SK-N-SH (cell line): ENCODE measurements at regions not wholly inside any gene's neighbourhood (a gene's known extent, or its start where the extent isn't known, plus 50 kb on each side); places are given as distances from the start of the nearest gene placed in this dataset.

ENCODE experiments used
- CTCF ChIA-PET: fragments of 300-600, 350-600 bp; formaldehyde crosslinking; extraction: SDS; loops from one replicate; lab custom pipeline; 2021; lab: Yijun Ruan, JAX
- POLR2A ChIA-PET: fragments of 350-600 bp; sonication (Branson Sonifier 250); formaldehyde crosslinking; extraction: SDS; loops from one replicate; lab custom pipeline; 2020; ENCODE audit warnings: antibody characterized with exemption, inconsistent platforms; lab: Yijun Ruan, JAX
- DNase-seq: peaks from one replicate; pipeline ENCODE4 v3.0.0; 2012
- H2AFZ ChIP-seq: fragments of 200-600 bp; sonication (generic); 2 replicates; pipeline ENCODE4 v1.8.1; 2016; ENCODE audit warnings: antibody characterized with exemption, mild to moderate bottlenecking, low read depth
- H3F3A ChIP-seq: fragments of 200-600 bp; sonication (generic); replicated peaks from 2 replicates; pipeline ENCODE3; 2016; ENCODE audit warnings: antibody characterized with exemption, mild to moderate bottlenecking; ENCODE audit not compliant: insufficient read depth
- H3K27ac ChIP-seq, 2 experiments: fragments of 200-500 bp in 1 of 2; fragments of 200-600 bp in 1 of 2; sonication (Bioruptor generic) in 1 of 2; sonication (generic), shearing (Covaris generic) in 1 of 2; 2 replicates each; pipeline versions ENCODE4 v1.5.1 to v1.6.1; 2014 to 2016; ENCODE audit warnings: low read depth in 2 of 2, inconsistent platforms in 1 of 2, low read length in 1 of 2, mild to moderate bottlenecking in 1 of 2, mixed read lengths in 1 of 2
- H3K27me3 ChIP-seq: fragments of 200-600 bp; sonication (generic), shearing (Covaris generic); 2 replicates; pipeline ENCODE4 v1.6.1; 2016; ENCODE audit warnings: mixed run types; ENCODE audit not compliant: insufficient read depth
- H3K36me3 ChIP-seq, 2 experiments: fragments of 200-500 bp in 1 of 2; fragments of 200-600 bp in 1 of 2; sonication (Bioruptor generic) in 1 of 2; sonication (generic) in 1 of 2; replicated peaks in 1 of 2; 2 replicates each; pipeline versions ENCODE3 to v1.5.1; 2014 to 2016; ENCODE audit warnings: low read length in 1 of 2, mild to moderate bottlenecking in 1 of 2; ENCODE audit not compliant: insufficient read depth in 2 of 2, control insufficient read depth in 1 of 2
- H3K4me1 ChIP-seq, 2 experiments: fragments of 200-500 bp in 1 of 2; fragments of 200-600 bp in 1 of 2; sonication (Bioruptor generic) in 1 of 2; sonication (generic), shearing (Covaris generic) in 1 of 2; 2 replicates each; pipeline versions ENCODE4 v1.5.1 to v1.6.1; 2014 to 2016; ENCODE audit warnings: low read depth in 1 of 2, low read length in 1 of 2, mixed run types in 1 of 2; ENCODE audit not compliant: insufficient read depth in 2 of 2, control insufficient read depth in 1 of 2
- H3K4me2 ChIP-seq: fragments of 200-600 bp; sonication (generic), shearing (Covaris generic); 2 replicates; pipeline ENCODE4 v1.6.1; 2017; ENCODE audit warnings: mixed run types
- H3K4me3 ChIP-seq, 2 experiments: fragments of 200-500 bp in 1 of 2; fragments of 200-600 bp in 1 of 2; sonication (Bioruptor generic) in 1 of 2; sonication (generic), shearing (Covaris generic) in 1 of 2; 2 replicates each; pipeline versions ENCODE4 v1.5.1 to v1.8.1; 2014 to 2016; ENCODE audit warnings: low read depth in 2 of 2, inconsistent platforms in 1 of 2, low read length in 1 of 2, mild to moderate bottlenecking in 1 of 2, mixed read lengths in 1 of 2, moderate library complexity in 1 of 2
- H3K79me2 ChIP-seq: fragments of 200-600 bp; sonication (generic); 2 replicates; pipeline ENCODE4 v1.8.1; 2017; ENCODE audit warnings: mild to moderate bottlenecking; ENCODE audit not compliant: insufficient read depth
- H3K9ac ChIP-seq: fragments of 200-600 bp; sonication (generic); 2 replicates; pipeline ENCODE4 v1.6.1; 2017; ENCODE audit warnings: mixed run types
- H3K9me2 ChIP-seq: fragments of 200-600 bp; sonication (generic); 2 replicates; pipeline ENCODE4 v1.6.1; 2017; ENCODE audit warnings: mixed run types
- H3K9me3 ChIP-seq: fragments of 200-600 bp; sonication (generic); 2 replicates; pipeline ENCODE4 v1.6.1; 2017; ENCODE audit warnings: mixed run types, mild to moderate bottlenecking, moderate library complexity
- H4K20me1 ChIP-seq: fragments of 200-600 bp; sonication (generic); 2 replicates; pipeline ENCODE4 v1.6.1; 2017; ENCODE audit warnings: mild to moderate bottlenecking, mixed run types; ENCODE audit not compliant: insufficient read depth
- CHD2 ChIP-seq: fragments of 150-350 bp; IDR thresholded peaks from 2 replicates; pipeline ENCODE4 v1.6.1; 2018; ENCODE audit warnings: low read length; ENCODE audit not compliant: partially characterized antibody
- EZH2phosphoT487 ChIP-seq: fragments of 200-600 bp; sonication (generic); IDR thresholded peaks from 2 replicates; pipeline ENCODE4 v1.6.1; 2017; ENCODE audit warnings: low read depth, mixed run types, mild to moderate bottlenecking, antibody characterized with exemption, moderate library complexity, borderline replicate concordance
- GATA2 ChIP-seq: sonication (generic); formaldehyde crosslinking; IDR thresholded peaks from 2 replicates; pipeline ENCODE4 v1.5.0; 2020; ENCODE audit warnings: mild to moderate bottlenecking, missing genetic modification reagents
- NFIC ChIP-seq: IDR thresholded peaks from 2 replicates; pipeline ENCODE4 v1.4.0; 2012; ENCODE audit warnings: borderline replicate concordance
- NRF1 ChIP-seq: IDR thresholded peaks from 2 replicates; pipeline ENCODE4 v1.6.1; 2012; ENCODE audit warnings: low read depth, mild to moderate bottlenecking, low read length
- POLR2AphosphoS5 ChIP-seq: IDR thresholded peaks from 2 replicates; pipeline ENCODE4 v1.6.1; 2012; ENCODE audit warnings: low read depth, low read length
- RCOR1 ChIP-seq: fragments of 150-350 bp; IDR thresholded peaks from 2 replicates; pipeline ENCODE4 v1.6.1; 2017; ENCODE audit warnings: antibody characterized with exemption, low read length
- RXRA ChIP-seq: IDR thresholded peaks from 2 replicates; pipeline ENCODE4 v1.4.0; 2012; ENCODE audit warnings: low read depth, mild to moderate bottlenecking, borderline replicate concordance
- SMC3 ChIP-seq: IDR thresholded peaks from 2 replicates; pipeline ENCODE4 v1.6.1; 2012; ENCODE audit warnings: low read depth, low read length, improper control_type of control experiment
- TEAD4 ChIP-seq: IDR thresholded peaks from 2 replicates; pipeline ENCODE4 v1.4.0; 2012; ENCODE audit warnings: mild to moderate bottlenecking, borderline replicate concordance; ENCODE audit not compliant: insufficient read depth
- YY1 ChIP-seq: IDR thresholded peaks from 2 replicates; pipeline ENCODE4 v1.4.0; 2012; ENCODE audit warnings: low read depth, mild to moderate bottlenecking
- WGBS: methylation state at CpG from one replicate; pipeline ENCODE4 v1.1.6; 2017; ENCODE audit warnings: low lambda C conversion rate; 5-methylcytosine and 5-hydroxymethylcytosine counted together
- TF ChIP-seq, protein P1 (sequence below): IDR thresholded peaks from 2 replicates; pipeline ENCODE4 v1.4.0; 2012; ENCODE audit warnings: low read depth
- TF ChIP-seq, protein P2 (sequence below): IDR thresholded peaks from 2 replicates; pipeline ENCODE4 v1.4.0; 2012; ENCODE audit warnings: low read depth, borderline replicate concordance
- TF ChIP-seq, protein P3 (sequence below): IDR thresholded peaks from 2 replicates; pipeline ENCODE4 v1.6.1; 2012; ENCODE audit warnings: mild to moderate bottlenecking, low read depth, low read length, moderate library complexity
- TF ChIP-seq, protein P4 (sequence below): IDR thresholded peaks from 2 replicates; pipeline ENCODE4; 2012

DNA sequence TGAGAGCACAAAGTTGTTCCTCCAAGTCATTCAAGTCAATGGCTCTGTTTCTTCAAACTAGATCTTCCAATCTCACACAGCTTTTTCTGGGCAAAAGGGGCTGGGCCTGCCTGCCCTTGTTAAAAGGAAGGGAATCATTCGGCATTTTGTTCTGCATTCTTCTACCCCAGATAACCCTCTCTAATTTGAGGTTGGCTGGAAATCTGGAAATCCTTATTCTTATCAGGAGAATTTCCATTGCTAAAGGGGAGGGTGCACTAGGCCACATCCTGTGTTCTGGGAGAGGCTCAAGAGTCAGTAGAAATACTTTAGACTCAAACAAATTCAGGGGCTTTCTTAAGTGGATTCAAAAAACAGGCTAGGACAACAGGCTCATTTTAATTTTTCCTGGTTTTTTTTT, 384.7 kb upstream of the ZNF462 start:
- CTCF ChIA-PET = no interaction called here
- Histone ChIP-seq H2AFZ (no peak overlapping the region), H3K27me3 (no peaks in the 10 kb centered on the region), H3F3A (no peaks in the 10 kb centered on the region), H3K4me3 (no peak overlapping the region), H3K9ac (no peak overlapping the region), H3K9me2 (no peaks in the 10 kb centered on the region), H3K9me3 (no peaks in the 10 kb centered on the region), H3K36me3 (no peaks in the 10 kb centered on the region), H3K79me2 (no peaks in the 10 kb centered on the region), H3K27ac (no peak overlapping the region), H4K20me1 (no peaks in the 10 kb centered on the region), H3K4me2 (no peak overlapping the region), H3K4me1 (peaks cover 0 to 5% of the 10 kb centered on the region in 2 experiments; a peak in 2 of 4 replicates)
- TF ChIP-seq YY1 (no peak), NFIC (no peak), EZH2phosphoT487 (no peak), RCOR1 (no peak), CHD2 (no peak), RXRA (no peak), GATA2 (no peak), POLR2AphosphoS5 (no peak), TEAD4 (no peak)
- TF ChIP-seq, protein P1, sequence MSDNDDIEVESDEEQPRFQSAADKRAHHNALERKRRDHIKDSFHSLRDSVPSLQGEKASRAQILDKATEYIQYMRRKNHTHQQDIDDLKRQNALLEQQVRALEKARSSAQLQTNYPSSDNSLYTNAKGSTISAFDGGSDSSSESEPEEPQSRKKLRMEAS = no peak
- TF ChIP-seq, protein P2, sequence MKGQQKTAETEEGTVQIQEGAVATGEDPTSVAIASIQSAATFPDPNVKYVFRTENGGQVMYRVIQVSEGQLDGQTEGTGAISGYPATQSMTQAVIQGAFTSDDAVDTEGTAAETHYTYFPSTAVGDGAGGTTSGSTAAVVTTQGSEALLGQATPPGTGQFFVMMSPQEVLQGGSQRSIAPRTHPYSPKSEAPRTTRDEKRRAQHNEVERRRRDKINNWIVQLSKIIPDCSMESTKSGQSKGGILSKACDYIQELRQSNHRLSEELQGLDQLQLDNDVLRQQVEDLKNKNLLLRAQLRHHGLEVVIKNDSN = no peak
- TF ChIP-seq, protein P3, sequence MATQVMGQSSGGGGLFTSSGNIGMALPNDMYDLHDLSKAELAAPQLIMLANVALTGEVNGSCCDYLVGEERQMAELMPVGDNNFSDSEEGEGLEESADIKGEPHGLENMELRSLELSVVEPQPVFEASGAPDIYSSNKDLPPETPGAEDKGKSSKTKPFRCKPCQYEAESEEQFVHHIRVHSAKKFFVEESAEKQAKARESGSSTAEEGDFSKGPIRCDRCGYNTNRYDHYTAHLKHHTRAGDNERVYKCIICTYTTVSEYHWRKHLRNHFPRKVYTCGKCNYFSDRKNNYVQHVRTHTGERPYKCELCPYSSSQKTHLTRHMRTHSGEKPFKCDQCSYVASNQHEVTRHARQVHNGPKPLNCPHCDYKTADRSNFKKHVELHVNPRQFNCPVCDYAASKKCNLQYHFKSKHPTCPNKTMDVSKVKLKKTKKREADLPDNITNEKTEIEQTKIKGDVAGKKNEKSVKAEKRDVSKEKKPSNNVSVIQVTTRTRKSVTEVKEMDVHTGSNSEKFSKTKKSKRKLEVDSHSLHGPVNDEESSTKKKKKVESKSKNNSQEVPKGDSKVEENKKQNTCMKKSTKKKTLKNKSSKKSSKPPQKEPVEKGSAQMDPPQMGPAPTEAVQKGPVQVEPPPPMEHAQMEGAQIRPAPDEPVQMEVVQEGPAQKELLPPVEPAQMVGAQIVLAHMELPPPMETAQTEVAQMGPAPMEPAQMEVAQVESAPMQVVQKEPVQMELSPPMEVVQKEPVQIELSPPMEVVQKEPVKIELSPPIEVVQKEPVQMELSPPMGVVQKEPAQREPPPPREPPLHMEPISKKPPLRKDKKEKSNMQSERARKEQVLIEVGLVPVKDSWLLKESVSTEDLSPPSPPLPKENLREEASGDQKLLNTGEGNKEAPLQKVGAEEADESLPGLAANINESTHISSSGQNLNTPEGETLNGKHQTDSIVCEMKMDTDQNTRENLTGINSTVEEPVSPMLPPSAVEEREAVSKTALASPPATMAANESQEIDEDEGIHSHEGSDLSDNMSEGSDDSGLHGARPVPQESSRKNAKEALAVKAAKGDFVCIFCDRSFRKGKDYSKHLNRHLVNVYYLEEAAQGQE = no peak
- POLR2A ChIA-PET = no interaction called here
- no peak for DNase-seq
- WGBS = 23% methylated on average over 1 of the region's 1 CpG

DNA sequence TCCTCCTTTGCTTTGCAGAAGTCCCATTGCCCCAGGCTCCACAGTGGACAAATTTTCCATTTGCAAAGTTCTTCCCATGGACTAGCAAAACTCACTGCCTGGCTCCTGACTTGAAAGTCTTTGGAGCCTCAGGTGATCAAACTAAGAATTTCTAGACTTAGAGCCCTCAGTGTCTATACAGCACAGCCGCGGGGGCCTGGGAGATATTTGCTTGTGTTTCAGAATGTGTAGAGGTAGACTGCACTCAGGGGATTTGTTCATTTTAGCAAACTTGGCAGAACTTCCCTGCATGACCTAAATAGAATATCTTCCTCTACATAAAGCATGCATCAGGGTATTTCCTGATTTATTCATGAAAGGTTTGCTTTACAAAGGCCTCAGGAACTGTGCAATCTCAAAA, 384.2 kb upstream of the ZNF462 start:
- Histone ChIP-seq H3F3A (no peaks in the 10 kb centered on the region), H3K79me2 (no peaks in the 10 kb centered on the region), H3K9ac (no peak overlapping the region), H4K20me1 (no peaks in the 10 kb centered on the region), H3K9me2 (no peaks in the 10 kb centered on the region), H3K9me3 (no peaks in the 10 kb centered on the region), H3K36me3 (no peaks in the 10 kb centered on the region), H3K4me1 (peaks cover 0 to 5% of the 10 kb centered on the region in 2 experiments; a peak in 2 of 4 replicates), H3K4me3 (no peak overlapping the region), H3K27me3 (no peaks in the 10 kb centered on the region), H2AFZ (no peak overlapping the region), H3K27ac (no peak overlapping the region), H3K4me2 (no peak overlapping the region)
- ChIA-PET CTCF (no interaction called here), POLR2A (no interaction called here)
- DNase-seq = no peak
- WGBS = 97% methylated on average over 2 of the region's 2 CpGs
- TF ChIP-seq, protein P4, sequence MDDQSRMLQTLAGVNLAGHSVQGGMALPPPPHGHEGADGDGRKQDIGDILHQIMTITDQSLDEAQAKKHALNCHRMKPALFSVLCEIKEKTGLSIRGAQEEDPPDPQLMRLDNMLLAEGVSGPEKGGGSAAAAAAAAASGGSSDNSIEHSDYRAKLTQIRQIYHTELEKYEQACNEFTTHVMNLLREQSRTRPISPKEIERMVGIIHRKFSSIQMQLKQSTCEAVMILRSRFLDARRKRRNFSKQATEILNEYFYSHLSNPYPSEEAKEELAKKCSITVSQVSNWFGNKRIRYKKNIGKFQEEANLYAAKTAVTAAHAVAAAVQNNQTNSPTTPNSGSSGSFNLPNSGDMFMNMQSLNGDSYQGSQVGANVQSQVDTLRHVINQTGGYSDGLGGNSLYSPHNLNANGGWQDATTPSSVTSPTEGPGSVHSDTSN = no peak
- no peak for TF ChIP-seq NFIC
- TF ChIP-seq CHD2 = no peak
- TF ChIP-seq, protein P3 = no peak
- TF ChIP-seq POLR2AphosphoS5 = no peak
- TF ChIP-seq NRF1 = no peak
- no peak for TF ChIP-seq YY1
- TF ChIP-seq GATA2 = no peak
- no peak for TF ChIP-seq SMC3
